ENCODE measurements at regions not wholly inside any gene's neighbourhood (a gene's known extent, or its start where the extent isn't known, plus 50 kb on each side); places are given as distances from the start of the nearest gene placed in this dataset.

GRCh38 chr9:694403-695154 lies 146.9 kb upstream of the DMRT1 start:
- TF ChIP-seq POLR2AphosphoS5 (IDR thresholded peaks at IDR 0.05; ENCODE audit: low read depth) (no peak), EZH2phosphoT487 (IDR thresholded peaks at IDR 0.05; ENCODE audit: unreplicated experiment) (no peak), EZH2 (IDR thresholded peaks at IDR 0.05; ENCODE audit: low read depth, unreplicated experiment) (no peak), REST (IDR thresholded peaks at IDR 0.05; ENCODE audit: unreplicated experiment) (no peak), CTCF (conservative IDR thresholded peaks at IDR 0.05; ENCODE audit: low read depth in 2 of 2) (no peak), JUNB (IDR thresholded peaks at IDR 0.05; ENCODE audit: unreplicated experiment) (no peak)

Data from GM23338 (cell line).